ENCODE measurements at regions not wholly inside any gene's neighbourhood (a gene's known extent, or its start where the extent isn't known, plus 50 kb on each side); places are given as distances from the start of the nearest gene placed in this dataset.
"Not testable (repeated sequence)": the region's sequence is repeated elsewhere in the genome, so short reads cannot be mapped to it uniquely, and the experiment has no call there.

DNA sequence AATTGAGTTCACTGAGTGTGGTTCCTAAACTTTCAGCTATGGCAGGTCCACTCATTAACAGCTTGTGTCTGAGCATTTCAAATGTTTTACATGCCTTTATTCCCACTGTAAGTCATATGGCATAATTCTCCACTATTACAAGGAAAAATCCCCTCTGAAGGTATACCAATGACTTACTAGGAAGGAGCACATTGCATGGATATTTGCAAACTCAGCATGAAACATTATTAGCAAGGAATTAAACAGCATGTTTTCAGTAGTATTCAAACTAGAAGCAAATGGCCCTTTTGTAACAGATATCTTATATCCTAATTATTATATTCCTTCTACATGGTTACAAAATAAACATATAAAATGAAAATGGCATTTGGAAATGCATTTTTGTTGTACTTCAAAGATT is 566.4 kb upstream of the CCNG1 start:
- FAIRE-seq (no peak), DNase-seq (ENCODE audit: insufficient read length, low spot score) (no peak)
- no peak for TF ChIP-seq POLR2A (IDR thresholded peaks at IDR 0.05; ENCODE audit: low read depth, low read length)

DNA sequence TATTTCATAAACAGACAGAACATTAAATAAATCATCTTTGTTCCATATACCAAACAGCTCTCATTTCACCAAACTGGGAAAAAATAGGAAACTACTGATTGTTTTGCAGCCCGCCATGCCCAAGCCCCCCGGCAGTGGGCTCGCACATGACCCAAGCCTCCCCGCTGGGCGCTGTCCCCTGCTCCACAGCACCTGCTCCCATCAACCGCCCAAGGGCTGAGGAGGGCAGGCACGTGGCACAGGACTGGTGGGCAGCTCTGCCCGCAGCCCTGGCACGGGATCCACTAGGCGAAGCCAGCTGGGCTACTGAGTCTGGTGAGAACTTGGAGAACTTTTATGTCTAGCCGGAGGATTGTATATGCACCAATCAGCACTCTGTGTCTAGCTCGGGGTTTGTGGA is 554.8 kb upstream of the CCNG1 start:
- no peak for FAIRE-seq
- no peak for DNase-seq (ENCODE audit: insufficient read length, low spot score)
- TF ChIP-seq POLR2A (IDR thresholded peaks at IDR 0.05; ENCODE audit: low read depth, low read length) = no peak

DNA sequence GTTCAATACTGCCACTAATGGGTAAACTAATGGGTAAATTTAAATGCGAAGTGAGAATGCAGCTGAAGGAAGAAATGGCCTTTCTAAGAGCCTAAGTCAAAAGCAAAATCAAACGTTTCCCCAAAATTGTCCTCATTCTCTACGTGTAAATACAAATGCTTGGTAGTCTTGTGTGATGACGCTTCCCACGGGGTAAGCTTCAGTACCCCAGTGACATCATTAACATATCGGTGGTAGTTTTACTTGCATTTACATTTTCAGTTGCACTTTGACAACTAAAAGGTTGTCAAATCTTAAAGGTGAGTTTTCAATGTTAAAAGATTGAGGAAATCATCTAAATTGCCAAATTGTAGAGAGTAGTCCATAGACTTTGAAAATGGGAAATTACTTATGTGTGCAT is 550.7 kb upstream of the CCNG1 start:
- TF ChIP-seq POLR2A (IDR thresholded peaks at IDR 0.05; ENCODE audit: low read depth, low read length) = no peak
- no peak for FAIRE-seq
- no peak for DNase-seq (ENCODE audit: insufficient read length, low spot score)

DNA sequence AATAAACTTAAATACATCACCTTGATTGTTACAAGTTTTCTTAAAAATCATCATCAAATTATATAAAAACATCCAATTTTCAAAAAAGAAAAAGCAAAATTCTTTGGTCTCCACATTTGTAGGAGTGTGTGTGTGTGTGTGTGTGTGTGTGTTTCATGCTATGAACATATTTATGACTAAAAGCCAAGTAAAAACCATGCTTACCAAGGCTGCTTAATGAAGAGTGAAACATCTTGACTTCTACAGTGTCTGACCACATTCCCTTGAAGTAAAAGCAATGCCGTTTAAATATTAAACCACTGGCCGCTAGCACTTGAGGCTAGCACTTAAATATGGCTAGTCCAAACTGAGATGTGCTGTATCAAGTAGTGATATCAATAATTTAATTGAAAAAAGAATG is 549.1 kb upstream of the CCNG1 start:
- TF ChIP-seq POLR2A (IDR thresholded peaks at IDR 0.05; ENCODE audit: low read depth, low read length) = no peak
- no peak for DNase-seq (ENCODE audit: insufficient read length, low spot score)
- no peak for FAIRE-seq

DNA sequence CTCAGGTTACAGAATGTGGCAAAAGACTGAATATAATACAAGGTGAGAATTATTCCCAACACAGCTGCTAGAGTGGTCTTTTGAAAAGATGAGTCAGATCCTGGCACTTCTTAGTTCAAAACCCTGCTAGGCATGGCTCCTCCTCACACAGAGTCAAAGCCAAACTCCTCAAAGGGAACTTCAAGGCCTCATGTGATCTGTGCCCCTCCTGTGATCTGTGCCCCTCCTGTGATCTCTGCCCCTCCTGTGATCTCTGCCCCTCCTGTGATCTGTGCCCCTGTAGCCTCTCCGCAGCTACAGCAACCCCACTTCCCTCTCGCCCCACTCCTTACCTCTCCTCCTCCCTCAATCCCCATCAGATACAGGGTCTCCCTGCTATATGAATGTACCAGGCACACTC is 525.5 kb upstream of the CCNG1 start:
- no peak for DNase-seq (ENCODE audit: insufficient read length, low spot score)
- no peak for TF ChIP-seq POLR2A (IDR thresholded peaks at IDR 0.05; ENCODE audit: low read depth, low read length)
- no peak for FAIRE-seq

DNA sequence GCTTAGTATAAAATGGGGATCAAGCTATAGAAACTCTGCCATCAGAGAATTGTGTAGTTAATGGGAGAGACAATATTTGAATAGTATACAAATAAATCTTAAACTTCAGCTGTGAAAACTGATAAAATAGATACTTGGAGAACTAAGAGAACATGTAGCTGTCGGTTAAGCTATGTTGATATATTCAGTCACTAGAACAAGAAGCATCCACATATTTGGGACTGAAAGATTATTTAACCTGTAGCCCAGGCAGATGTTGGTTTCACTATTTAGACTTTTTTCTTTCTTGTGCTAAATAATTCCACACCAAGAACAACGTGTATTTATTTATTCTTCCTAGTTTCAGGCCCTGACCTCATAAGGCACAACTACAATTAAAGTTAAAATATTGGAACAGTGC is 521.0 kb upstream of the CCNG1 start:
- FAIRE-seq (no peak), DNase-seq (ENCODE audit: insufficient read length, low spot score) (no peak)
- TF ChIP-seq POLR2A (IDR thresholded peaks at IDR 0.05; ENCODE audit: low read depth, low read length) = no peak

DNA sequence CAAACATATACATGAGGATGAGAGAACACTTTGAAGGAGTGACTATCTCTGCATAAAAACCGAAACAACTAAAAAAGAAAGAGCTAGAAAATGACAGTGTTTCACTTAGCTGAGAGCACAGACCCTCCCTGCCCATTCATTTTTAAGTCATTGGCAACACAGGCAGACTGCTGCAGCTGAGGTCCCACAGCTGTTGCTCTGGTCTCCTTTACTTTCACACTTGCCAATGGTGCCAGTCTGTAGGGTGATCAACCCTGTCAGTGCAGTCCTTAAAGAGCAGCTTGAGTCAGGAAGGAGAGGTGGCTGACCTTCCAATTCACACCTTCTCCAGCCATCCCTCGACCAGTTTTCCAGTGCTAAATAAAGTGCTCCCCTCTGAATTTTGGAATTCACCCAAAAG is 508.3 kb upstream of the CCNG1 start:
- TF ChIP-seq POLR2A (IDR thresholded peaks at IDR 0.05; ENCODE audit: low read depth, low read length) = no peak
- FAIRE-seq (no peak), DNase-seq (ENCODE audit: insufficient read length, low spot score) (no peak)

DNA sequence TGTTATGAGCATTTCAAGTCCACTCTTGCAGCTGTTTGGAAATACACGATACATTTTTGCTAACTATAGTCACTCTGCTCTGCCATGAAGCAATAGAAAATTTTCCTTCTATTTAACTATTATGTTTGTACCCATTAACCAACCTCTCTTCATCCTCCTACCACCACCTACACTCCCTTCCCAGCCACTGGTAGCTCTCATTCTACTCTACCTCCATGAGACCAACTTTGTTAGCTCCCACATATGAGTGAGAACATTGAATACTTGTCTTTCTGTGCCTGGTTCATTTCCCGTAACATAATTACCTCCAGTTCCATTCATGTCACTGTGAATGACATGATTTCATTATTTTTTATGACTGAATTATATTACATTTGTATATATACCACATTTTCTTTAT is 505.9 kb upstream of the CCNG1 start:
- no peak for FAIRE-seq
- no peak for DNase-seq (ENCODE audit: insufficient read length, low spot score)
- no peak for TF ChIP-seq POLR2A (IDR thresholded peaks at IDR 0.05; ENCODE audit: low read depth, low read length)

DNA sequence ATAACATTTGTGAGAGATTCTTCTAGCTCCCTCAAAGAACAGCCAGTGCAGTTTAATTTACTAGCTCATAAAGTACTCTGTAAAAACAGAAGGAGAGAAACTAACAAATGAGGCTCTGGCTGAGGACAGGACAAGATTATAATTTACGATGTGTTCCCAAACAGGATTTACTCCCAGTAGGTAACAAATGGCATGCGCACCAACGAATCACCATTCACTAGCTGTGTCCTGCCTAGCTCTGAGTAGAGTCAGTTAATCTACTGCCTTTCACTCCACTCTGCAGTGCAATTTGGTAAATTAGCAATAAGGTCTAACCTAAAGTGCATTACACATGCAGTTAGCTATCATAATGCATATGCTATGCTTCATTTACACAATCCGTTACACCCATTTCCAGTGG is 497.4 kb upstream of the CCNG1 start:
- FAIRE-seq (no peak), DNase-seq (ENCODE audit: insufficient read length, low spot score) (no peak)
- TF ChIP-seq POLR2A (IDR thresholded peaks at IDR 0.05; ENCODE audit: low read depth, low read length) = no peak

DNA sequence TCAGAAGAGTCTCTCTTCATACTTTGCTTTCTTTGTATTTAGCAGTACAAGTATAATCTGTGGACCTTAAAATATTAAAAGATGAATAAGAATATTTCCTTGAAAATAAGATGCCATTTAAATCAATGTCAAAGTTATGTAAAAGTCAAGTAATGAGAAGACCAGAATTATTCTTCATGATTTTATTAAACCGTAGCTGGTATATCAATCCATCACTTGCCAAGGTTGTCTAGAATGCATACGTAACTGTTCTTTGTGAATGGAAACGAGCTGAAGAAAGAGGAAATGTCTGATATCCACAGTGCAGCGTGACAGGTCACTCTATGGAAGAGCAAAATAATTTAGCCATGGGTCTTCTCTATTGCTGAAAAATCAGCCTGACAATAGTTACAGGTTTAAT is 488.7 kb upstream of the CCNG1 start:
- no peak for TF ChIP-seq POLR2A (IDR thresholded peaks at IDR 0.05; ENCODE audit: low read depth, low read length)
- no peak for FAIRE-seq
- no peak for DNase-seq (ENCODE audit: insufficient read length, low spot score)

DNA sequence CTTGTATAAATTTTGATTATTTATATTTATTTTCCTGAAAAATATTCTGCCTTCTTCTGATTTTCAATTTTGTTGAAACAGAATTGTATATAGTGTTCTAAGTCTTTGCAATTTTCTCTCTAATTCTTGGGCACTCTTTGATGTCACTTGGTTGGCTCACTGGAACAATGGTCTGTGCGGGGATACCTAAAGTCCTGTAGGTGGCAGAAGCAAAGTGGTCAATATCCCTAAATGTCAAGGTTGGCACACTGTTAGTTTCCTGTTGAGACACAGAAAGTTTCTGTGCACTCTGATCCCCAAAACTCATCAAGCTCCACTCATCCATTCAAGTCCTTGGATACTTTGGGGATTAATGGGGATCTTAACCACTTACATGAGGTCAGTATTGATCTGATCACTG is 480.8 kb upstream of the CCNG1 start:
- no peak for TF ChIP-seq POLR2A (IDR thresholded peaks at IDR 0.05; ENCODE audit: low read depth, low read length)
- no peak for DNase-seq (ENCODE audit: insufficient read length, low spot score)
- FAIRE-seq = no peak

DNA sequence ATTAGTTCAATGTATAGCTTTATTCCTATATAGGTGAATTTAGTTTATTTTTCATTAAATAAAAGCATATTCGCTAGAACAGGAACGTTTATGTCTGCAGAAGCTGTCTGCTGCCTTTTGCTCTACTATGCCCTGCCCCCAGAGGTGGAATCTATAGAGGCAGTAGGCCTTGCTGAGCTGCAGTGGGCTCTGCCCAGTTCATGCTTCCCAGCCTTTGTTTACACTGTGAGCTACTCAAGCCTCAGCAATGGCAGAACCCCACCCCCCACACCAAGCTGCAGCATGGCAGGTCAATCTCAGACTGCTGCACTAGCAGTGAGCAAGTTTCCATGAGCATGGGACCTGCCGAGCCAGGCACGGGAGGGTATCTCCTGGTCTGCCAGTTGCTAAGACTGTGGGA is 473.3 kb upstream of the CCNG1 start:
- FAIRE-seq; DNase-seq (ENCODE audit: insufficient read length, low spot score): not testable (repeated sequence)

DNA sequence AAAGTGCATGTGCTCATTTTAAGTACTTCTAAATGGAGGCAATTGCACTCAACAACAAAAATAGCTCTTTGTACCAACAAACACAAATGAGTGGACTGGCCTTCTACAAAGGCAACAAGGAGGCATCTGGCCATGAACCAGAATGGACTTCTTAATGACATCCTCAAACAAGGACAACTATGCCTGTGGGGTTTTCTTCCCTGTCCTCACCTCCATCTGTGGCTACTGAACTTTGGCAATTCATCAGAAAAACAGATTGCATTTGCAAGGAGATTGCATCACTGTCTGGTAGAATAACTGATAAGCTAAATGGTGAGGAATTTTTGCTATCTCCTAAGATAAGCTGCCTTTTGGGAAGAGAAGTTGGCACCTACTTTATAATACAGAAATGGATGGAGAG is 447.3 kb upstream of the CCNG1 start:
- no peak for DNase-seq (ENCODE audit: insufficient read length, low spot score)
- FAIRE-seq = no peak
- TF ChIP-seq POLR2A (IDR thresholded peaks at IDR 0.05; ENCODE audit: low read depth, low read length) = no peak

DNA sequence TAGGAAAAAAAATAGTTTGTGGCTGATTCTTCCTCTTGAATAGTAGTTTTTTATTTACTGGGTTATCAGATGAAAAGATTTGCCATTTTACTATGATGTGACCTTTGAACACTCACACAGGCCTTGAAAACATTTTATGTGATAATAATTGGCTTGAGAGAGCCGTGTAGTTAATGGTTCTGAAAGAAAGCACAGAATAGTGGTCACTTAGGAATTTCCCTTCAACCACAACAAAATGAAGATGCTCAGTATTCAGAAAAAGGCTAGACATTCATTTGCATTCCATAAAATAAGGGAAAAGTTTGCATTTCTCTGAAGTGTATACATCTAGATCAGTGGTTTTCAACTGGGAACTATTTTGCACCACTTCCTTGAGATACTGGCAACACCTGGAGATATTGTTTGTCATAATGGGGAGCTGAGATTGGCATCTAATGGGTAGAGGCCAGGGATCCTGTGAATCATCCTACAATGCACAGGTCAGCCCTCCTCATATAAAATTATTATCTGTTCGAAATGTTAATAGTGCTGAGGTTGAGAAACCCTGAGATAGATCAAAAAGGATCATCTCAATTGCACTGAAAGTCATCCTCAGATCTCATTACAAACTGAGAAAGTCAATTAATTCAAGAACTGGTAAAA is 446.4 kb upstream of the CCNG1 start:
- DNase-seq (ENCODE audit: insufficient read length, low spot score) (no peak), FAIRE-seq (no peak)
- TF ChIP-seq POLR2A (IDR thresholded peaks at IDR 0.05; ENCODE audit: low read depth, low read length) = no peak

DNA sequence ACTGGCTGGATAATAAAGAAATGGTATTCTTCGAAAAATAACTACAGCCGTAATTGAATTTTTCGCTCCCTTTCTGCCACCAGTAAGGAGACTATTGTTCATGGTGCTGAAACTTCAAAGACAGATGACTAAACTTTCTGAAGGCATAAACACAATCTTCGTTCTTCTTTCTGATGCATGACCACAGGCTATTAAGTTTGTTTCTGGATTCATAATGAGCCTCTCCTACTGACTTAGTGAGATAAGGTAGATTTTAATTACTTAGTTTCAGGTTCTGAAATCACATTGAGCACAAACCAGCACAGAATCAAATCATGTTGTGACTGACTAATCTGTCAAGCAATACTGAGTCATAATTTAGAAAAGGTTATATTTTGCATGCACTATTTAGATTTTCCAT is 441.8 kb upstream of the CCNG1 start:
- no peak for FAIRE-seq
- TF ChIP-seq POLR2A (IDR thresholded peaks at IDR 0.05; ENCODE audit: low read depth, low read length) = no peak
- DNase-seq (ENCODE audit: insufficient read length, low spot score) = no peak

DNA sequence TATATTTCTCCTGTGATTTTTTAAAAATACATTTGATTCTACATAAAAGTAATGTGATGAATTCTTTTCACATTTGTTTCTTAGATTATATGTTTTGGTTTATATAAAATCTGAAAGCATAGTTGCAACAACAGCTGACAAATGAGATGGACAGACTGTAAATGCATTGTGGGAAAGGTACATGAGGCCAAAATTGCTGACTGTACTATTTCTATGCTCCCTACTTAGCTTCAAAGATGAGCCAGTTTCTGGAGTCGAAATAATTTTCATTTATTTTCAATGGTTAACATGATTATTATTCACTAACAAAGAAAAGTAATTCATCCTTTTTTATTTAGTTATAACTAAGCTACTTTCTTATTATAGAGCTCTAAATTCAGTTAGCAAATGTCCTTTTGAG is 441.3 kb upstream of the CCNG1 start:
- TF ChIP-seq POLR2A (IDR thresholded peaks at IDR 0.05; ENCODE audit: low read depth, low read length) = no peak
- no peak for FAIRE-seq
- DNase-seq (ENCODE audit: insufficient read length, low spot score) = no peak

Measured in H54 (cell line).